AG09309 (cell line): ENCODE measurements at regions not wholly inside any gene's neighbourhood (a gene's known extent, or its start where the extent isn't known, plus 50 kb on each side); places are given as distances from the start of the nearest gene placed in this dataset.

Experiments used
- DNase-seq: peaks from one replicate; pipeline ENCODE4 v3.0.0-alpha.2; 2010; ENCODE audit warnings: low read depth
- H3K4me3 ChIP-seq: 2 replicates; pipeline ENCODE4 v1.5.1; 2011; ENCODE audit warnings: mild to moderate bottlenecking, low read depth, low read length, moderate library complexity; ENCODE audit not compliant: control insufficient read depth
- CTCF ChIP-seq: IDR thresholded peaks from 2 replicates; pipeline ENCODE4 v1.5.1; 2011; ENCODE audit warnings: mild to moderate bottlenecking, low read depth, low read length, inconsistent platforms; ENCODE audit not compliant: insufficient read depth, control insufficient read depth; ENCODE audit errors: missing control alignments

- DNase-seq: no peak
- TF ChIP-seq CTCF: no peak
- H3K4me3 ChIP-seq: no peak overlapping the region
Measured at GRCh38 chr1:58890113-58890512, 106.3 kb upstream of the JUN start.

- no peak overlapping the region for H3K4me3 ChIP-seq
- no peak for DNase-seq
- no peak for TF ChIP-seq CTCF
Measured at GRCh38 chr1:58890609-58891008, 106.8 kb upstream of the JUN start.

- H3K4me3 ChIP-seq: no peak overlapping the region
- no peak for TF ChIP-seq CTCF
- DNase-seq: no peak
Measured at GRCh38 chr1:58891347-58891746, 107.5 kb upstream of the JUN start.

GRCh38 chr1:58893257-58893869 is 109.5 kb upstream of the JUN start:
- no peak for DNase-seq
- no peak overlapping the region for H3K4me3 ChIP-seq
- TF ChIP-seq CTCF: no peak

GRCh38 chr1:58895082-58895481 is 111.2 kb upstream of the JUN start:
- TF ChIP-seq CTCF: no peak
- DNase-seq: no peak
- H3K4me3 ChIP-seq: no peak overlapping the region

- no peak for DNase-seq
- no peak for TF ChIP-seq CTCF
- H3K4me3 ChIP-seq: no peak overlapping the region
Measured at GRCh38 chr1:58895559-58896145, 111.8 kb upstream of the JUN start.
